Left kidney (tissue), 1 donor: ENCODE measurements at regions not wholly inside any gene's neighbourhood (a gene's known extent, or its start where the extent isn't known, plus 50 kb on each side); places are given as distances from the start of the nearest gene placed in this dataset.

Experiments used
- DNase-seq: peaks from one replicate; pipeline ENCODE4 v3.0.0-alpha.2; 2013

GRCh38 chr7:49376817-49377375, 396.5 kb upstream of the VWC2 start:
- no peak for DNase-seq

GRCh38 chr7:49386792-49387191, 386.6 kb upstream of the VWC2 start:
- no peak for DNase-seq

GRCh38 chr7:49389871-49390479, 383.5 kb upstream of the VWC2 start:
- DNase-seq = no peak

GRCh38 chr7:49396229-49396628, 377.2 kb upstream of the VWC2 start:
- no peak for DNase-seq

- DNase-seq = no peak
Measured at GRCh38 chr7:49397750-49398149, 375.7 kb upstream of the VWC2 start.

- no peak for DNase-seq
Measured at GRCh38 chr7:49398236-49398635, 375.2 kb upstream of the VWC2 start.

DNA sequence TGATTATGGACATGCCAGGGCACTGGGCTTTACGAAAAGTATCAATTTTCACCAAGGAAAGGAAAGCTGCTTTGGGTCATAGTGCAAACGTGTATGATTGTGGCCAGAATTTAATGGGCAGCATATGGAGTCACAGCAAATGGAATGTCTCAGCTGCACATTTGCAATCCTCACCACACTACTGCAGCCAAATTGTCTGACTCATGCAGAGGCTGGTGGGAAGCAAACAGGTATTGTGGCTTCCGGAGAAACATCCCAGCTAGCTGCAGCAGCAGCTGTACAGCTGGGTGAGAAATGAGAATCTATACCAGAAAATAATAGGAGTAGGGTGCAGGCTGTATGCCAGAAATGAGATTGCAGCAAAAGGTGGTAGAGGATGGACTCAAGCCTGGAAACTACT, 374.7 kb upstream of the VWC2 start:
- DNase-seq = no peak

- no peak for DNase-seq
Measured at GRCh38 chr7:49400891-49401550, 372.4 kb upstream of the VWC2 start.

- DNase-seq = no peak
Measured at GRCh38 chr7:49403844-49404243, 369.6 kb upstream of the VWC2 start.

GRCh38 chr7:49407205-49407604, 366.2 kb upstream of the VWC2 start:
- no peak for DNase-seq

GRCh38 chr7:49417034-49417433, 356.4 kb upstream of the VWC2 start:
- DNase-seq = no peak

DNA sequence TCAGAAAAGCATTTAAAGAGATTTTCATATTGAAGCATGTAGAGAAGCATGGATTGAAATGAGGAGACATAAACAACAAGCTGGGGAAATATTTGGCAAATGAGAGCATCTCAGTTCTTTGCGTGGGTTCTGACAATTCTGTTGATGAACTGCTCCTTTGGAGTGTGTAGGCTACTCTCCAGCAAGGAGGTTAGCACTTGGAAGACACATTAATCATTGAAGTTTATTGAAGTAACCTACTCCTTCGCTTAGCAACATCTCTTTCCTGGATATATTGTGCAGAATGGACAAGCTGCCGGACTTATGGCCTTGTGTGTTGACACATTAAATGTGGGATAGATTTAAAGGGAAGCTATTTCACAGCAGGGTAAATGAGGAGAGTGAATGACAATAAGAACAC, 354.5 kb upstream of the VWC2 start:
- DNase-seq = no peak

DNA sequence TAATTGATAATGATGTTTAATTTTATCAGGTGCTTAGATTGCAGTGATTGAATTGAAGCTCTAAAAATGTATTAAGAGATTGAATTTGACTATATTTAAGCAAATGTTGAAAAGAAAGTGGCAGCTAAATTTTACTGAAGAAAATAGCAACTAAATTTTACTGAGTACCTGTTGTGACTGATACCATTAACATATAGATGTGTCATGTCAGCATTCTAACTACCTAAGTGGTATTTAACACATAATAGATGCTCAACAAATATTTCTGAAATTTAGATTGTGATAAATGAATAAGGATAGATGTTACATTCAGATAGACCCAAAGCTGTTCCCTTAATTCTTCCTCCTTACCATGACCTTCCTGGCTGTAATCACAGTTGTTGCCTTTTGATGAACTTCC, 350.9 kb upstream of the VWC2 start:
- DNase-seq = no peak

DNA sequence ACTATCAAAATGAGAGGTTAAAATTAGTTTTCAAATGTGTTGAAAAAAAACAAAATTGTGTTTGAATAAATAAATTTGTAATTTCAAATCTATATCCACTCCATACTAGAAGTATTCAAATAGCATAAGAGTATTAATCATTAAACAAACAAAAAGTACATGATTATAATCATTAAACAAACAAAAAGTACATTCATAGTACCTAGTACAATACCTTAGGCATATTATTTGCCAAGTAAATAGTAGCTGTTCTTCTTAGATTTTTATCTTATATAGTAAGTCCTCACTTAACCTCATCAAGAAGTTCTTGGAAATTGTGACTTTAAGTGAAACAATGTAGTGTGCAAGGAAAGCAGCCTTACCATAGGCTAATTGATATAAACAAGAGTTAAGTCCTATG, 349.3 kb upstream of the VWC2 start:
- DNase-seq = no peak

GRCh38 chr7:49425277-49425818, 348.1 kb upstream of the VWC2 start:
- no peak for DNase-seq

GRCh38 chr7:49432254-49432653, 341.2 kb upstream of the VWC2 start:
- DNase-seq = no peak

DNA sequence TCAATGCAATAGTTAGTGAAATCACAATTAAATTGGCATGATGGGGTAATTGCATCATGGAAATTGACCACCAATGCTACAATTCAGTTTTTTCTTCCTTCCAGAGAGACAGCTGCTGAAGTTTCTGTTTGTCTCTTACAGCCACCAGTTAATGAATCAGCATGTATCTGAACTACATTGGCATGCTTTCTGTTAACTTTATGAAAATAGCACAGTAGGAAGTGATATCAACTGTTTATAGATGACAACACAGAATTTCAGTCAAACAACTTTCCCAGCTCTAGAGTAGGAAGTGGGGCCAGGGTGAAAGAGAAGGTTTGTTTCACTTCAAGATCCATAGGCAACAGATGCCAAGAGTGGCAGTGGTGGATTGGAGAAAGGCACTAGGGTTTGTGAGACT, 339.6 kb upstream of the VWC2 start:
- no peak for DNase-seq

DNA sequence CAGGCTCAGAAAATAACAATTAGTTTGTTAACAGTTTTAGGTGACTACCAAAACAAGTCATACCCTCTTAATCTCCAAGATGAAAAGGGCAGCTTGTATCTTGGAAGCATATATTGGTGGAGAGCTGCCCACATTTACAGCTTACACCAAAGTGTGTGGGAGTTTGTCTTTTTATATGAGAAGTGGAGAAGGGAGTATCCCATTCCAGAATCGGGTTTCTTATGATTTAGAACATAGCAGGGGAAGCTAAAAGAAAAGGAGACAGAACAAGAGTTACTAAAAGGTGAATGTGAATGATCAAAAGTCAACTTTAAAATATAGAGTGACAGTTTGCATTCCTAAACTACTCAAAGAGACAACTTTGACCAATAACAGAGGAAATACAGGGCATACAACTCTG, 338.6 kb upstream of the VWC2 start:
- peak; percentile 61 for DNase-seq

DNA sequence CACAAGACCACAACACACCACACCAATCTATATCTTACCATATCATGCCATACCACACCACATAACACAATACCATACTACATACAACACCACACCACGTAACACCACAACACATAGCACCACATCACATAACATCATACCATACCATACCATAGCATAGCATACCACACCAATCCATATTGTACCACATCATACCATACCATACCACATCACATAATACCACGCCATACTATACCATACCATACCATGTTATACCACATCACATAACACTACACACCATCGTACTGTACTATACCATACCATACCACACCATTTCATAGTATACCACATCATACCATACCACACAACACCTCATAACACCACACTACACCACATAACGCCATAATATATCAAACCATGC, 335.2 kb upstream of the VWC2 start:
- DNase-seq = no peak

DNA sequence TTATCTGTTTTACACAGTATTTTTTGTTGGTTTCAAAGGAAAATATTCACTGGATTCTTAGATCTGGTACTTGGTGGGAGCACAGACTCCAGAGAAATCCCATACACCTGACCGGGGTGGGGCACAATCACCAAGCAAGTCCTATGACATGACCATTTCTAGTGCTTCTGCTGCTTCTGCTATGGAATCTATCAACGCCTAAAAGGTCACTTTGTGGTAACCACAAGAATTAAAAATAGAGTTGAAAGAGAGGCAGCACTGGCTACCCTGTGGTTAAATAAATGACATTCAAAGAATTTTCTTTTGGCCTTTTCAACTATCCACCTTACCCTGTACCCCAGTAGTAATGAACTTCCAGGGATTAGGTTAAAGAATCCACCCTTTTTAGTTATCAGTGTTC, 329.9 kb upstream of the VWC2 start:
- DNase-seq = no peak

DNA sequence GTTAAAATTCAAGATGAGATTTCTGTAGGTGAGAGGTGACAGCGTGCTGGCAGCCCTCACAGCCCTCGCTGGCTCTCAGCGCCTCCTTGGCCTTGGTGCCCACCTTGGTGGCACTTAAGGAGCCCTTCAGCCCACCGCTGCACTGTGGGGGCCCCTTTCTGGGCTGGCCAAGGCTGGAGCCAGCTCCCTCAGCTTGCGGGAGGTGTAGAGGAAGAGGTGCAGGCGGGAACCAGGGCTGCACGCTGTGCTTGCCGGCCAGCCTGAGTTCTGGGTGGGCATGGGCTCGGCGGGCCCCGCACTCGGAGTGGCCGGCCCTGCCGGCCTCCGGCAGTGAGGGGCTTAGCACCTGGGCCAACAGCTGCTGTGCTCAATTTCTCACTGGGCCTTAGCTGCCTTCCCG, 320.0 kb upstream of the VWC2 start:
- no peak for DNase-seq

DNA sequence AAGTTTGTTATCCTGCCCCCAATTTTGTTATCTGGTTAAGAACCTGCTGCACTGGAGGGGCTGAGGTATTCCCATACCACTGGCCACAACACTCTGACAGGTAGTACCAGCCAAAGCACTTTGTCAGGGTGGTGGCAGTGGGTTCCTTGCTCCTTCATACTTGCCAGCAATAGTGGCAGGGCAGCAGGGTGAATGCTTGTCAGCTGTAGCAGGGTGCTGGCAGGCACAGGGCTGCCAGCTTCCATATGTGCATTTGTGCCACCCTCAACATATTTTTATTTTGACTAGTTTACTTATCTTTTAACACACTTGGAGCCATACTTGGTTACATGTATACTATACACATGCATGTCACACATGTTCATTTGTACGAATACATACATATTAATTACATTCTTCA, 294.0 kb upstream of the VWC2 start:
- no peak for DNase-seq

- DNase-seq = no peak
Measured at GRCh38 chr7:49479936-49480544, 293.4 kb upstream of the VWC2 start.
